CD4-positive, alpha-beta T cell treated with Interleukin-6 at 100 ng/mL for 8 hours (primary cell): ENCODE measurements at regions not wholly inside any gene's neighbourhood (a gene's known extent, or its start where the extent isn't known, plus 50 kb on each side); places are given as distances from the start of the nearest gene placed in this dataset.
"Not testable (repeated sequence)": the region's sequence is repeated elsewhere in the genome, so short reads cannot be mapped to it uniquely, and the experiment has no call there.

ENCODE experiments used
- DNase-seq: peaks from one replicate; pipeline ENCODE4 v3.0.0-alpha.2; 2020; ENCODE audit warnings: mixed read lengths, low spot score

DNA sequence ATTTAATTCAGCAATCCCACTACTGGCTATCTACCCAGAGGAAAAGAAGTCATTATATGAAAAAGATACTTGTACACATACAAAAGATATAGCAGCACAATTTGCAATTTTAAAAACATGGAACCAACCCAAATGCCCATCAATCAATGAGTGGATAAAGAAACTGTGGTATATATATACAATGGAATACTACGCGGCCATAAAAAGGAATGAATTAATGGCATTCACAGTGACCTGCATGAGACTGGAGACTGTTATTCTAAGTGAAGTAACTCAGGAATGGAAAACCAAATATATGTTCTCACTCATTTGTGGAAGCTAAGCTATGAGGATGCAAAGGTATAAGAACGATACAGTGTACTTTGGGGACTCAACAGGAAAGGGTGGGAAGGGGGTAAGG lies 102.8 kb upstream of the KCNMA1 start:
- not testable (repeated sequence) for DNase-seq

DNA sequence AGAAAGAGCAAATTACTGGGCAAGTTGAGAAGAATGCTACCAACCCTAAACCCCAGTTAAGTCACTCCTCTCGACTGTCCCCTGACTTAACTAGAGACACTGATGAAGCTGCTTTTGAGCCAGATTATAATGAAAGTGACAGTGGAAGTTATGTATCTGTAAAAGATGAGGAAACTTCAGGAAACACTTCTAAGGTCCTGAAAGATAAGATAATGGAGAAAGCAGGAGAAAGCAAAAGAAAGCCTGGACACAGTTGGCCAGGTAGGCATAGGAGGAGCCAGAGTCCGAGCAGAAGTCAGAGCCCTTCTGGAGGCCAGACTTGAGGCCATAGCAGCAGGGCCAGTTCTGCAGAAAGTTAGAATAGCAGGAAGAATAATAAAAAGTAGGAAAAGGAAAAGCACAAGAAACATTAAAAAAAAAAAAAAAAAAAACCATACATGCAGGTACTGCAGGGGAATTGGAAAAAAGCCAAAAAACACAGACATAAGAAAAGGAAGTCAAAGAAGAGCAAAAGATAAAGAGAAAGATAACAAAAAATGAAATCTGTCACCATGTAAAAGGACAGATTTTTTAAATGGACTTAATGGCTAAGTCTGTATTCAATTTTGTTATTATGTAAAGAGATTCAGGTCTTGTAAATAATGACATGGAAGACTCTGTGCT lies 101.0 kb upstream of the KCNMA1 start:
- no peak for DNase-seq

GRCh38 chr10:77737608-77738007 lies 100.0 kb upstream of the KCNMA1 start:
- no peak for DNase-seq

- not testable (repeated sequence) for DNase-seq
Measured at GRCh38 chr10:77735136-77735535, 97.5 kb upstream of the KCNMA1 start.

DNA sequence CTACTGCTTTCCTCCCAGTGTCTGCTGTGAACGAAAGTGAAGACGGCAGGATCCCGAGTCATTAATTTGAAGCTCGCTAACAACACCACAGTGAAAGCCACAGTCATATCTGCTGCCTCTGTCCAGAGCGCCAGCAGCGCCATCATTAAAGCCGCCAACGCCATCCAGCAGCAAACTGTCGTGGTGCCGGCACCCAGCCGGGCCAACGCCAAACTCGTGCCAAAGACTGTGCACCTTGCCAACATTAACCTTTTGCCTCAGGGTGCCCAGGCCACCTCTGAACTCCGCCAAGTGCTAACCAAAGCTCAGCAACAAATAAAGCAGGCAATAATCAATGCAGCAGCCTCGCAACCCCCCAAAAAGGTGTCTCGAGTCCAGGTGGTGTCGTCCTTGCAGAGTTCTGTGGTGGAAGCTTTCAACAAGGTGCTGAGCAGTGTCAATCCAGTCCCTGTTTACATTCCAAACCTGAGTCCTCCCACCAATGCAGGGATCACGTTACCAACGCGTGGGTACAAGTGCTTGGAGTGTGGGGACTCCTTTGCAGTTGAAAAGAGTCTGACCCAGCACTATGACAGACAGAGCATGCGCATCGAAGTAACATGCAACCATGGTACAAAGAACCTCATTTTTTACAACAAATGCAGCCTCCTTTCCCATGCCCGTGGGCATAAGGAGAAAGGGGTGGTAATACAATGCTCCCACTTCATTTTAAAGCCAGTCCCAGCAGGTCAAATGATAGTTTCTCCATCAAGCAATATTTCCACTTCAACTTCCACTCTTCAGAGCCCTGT lies 94.8 kb upstream of the KCNMA1 start:
- DNase-seq: no peak

DNA sequence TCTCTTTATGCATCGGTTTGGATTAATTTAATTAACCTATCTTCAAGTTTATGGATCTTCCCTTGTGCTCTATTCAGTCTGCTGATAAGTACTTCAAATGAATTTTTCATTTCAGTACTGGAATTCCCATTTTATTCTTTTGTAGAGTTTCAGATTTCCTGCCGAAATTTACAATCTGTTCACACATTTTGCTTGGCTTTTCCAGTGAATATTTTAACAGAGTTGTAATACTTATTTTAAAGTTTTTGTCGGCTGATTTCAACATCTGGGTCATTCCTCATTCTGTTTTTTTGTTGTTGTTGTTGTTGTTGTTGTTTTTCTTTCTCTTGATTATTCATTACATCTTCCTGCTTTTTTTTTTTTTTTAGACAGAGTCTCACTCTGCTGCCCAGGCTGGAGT lies 89.9 kb upstream of the KCNMA1 start:
- DNase-seq: no peak

- DNase-seq: no peak
Measured at GRCh38 chr10:77726732-77727131, 89.1 kb upstream of the KCNMA1 start.

DNA sequence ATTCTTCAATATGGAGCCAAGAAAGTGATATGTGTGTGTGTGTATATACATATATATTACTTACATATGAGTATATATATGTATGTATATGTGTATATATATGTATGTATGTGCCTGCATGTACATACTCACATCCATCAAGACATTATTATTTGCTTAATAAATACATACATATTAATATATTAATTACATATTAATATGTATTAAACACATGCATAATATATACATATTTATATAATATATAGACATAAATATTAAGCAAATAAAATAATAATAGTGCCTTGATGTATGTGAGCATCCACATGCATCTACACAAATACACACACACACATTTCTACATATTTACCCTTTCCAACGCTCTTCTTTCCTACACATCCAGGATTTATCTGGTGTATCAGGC lies 88.7 kb upstream of the KCNMA1 start:
- DNase-seq: no peak

GRCh38 chr10:77724820-77725219 lies 87.2 kb upstream of the KCNMA1 start:
- DNase-seq: no peak

DNA sequence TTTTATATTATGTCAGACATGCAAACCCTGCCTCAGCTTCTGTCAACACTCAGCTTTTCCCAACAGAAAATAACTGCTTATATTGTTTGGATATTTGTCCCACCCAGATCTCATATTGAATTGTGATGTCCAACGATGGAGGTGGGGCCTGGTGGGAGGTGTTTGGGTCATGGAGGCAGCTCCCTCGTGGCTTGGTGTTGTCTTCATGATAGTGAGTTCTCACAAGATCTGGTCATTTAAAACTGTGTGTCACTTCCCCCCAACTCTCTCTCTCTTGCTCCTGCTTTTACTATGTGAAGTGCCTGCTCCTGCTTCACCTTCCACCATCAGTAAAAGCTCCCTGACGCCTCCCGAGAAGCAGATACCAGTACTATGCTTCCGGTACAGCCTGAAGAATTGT lies 85.8 kb upstream of the KCNMA1 start:
- DNase-seq: no peak

DNA sequence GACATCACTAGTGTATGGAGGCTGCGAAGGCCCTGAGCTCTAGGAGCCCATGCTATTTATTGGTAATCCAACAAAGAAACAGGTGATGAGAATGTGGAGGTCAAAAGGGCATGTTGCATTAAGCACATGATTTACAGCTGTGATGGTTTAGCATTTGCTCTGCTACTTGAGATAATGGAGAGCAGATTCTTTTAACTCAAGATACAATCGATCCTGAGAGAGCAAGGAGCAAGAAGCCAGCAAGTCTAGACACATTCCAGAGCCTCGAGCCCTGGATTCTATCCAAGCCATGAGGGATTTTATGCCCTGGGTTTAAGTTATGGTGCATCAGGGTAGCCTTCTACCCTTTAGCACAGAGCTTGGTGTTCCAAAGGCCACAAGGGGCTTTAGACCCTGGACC lies 85.3 kb upstream of the KCNMA1 start:
- DNase-seq: not testable (repeated sequence)

DNA sequence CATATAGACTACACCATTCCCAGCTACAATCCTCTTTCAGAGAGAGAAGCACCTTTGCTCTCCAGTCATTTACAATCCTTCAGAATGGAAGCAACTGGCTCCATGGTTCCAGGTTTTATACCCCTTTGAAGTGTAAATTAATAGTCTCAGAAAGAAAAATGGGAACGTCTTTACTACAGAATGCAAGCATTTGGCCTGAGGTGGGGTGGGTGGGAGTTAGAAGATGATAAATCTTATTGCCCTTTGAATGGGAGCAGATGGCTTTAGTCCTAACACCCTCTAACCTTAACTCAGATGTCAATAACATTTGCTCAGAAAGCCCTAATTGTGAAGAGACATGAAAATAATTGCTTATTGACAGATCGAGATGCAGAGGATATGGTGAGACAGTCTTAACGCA lies 84.2 kb upstream of the KCNMA1 start:
- DNase-seq: no peak

DNA sequence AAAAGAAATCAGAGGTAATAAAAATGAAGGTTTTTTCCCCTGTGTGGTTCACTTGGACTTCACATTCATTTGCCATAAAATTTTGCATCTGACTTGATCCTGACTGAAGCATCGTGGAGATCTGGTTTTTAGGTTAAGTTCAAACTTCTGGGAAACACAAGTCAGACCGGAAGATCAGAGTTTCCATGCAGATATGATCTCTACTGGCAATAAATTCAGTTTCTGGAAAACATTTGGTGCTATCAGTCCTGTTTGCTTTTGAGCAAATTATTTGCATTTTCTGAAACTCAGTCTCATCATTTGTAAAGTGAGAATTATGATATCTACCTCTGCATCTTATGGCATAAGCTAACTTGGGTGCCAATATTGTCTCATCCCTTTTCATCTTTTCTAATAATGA lies 81.3 kb upstream of the KCNMA1 start:
- no peak for DNase-seq

DNA sequence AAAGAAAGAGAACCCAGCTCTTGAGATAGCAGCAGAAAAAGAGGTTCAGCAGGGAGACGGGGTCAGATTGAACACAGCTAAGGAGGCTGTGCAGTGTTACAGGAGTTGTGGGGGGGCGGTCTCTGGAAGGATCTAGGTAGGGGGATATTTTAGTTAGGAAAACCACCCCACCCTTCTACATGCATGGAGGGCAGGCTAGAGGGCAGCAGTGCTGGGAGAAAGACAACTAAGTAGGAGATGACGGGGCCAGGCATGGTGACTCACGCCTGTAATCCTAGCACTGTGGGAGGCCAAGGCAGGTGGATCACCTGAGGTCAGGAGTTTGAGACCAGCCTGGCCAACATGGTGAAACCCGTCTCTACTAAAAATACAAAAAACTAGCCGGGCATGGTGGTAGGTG lies 80.7 kb upstream of the KCNMA1 start:
- not testable (repeated sequence) for DNase-seq

- DNase-seq: no peak
Measured at GRCh38 chr10:77717336-77717735, 79.7 kb upstream of the KCNMA1 start.

- DNase-seq: no peak
Measured at GRCh38 chr10:77716458-77717317, 79.1 kb upstream of the KCNMA1 start.

- DNase-seq: no peak
Measured at GRCh38 chr10:77715536-77715935, 77.9 kb upstream of the KCNMA1 start.

DNA sequence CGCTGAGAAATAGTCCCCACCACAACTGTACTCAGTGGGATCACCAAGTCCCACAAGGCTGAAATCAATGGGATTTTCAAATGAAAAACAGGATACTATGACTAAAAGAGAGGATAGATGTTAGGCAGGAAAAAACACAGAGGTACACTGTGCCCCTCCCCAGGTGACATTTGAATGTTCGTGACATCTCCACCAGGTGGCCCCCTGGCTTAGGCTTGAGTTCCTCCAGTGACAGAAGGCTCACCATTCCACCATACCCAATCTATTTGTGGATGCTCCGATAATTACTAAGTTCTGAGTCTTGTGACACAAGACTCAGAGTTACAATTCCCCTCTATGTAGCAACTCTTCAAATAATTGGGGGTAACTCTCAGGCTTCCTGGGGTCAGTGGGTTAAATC lies 77.5 kb upstream of the KCNMA1 start:
- DNase-seq: no peak

DNA sequence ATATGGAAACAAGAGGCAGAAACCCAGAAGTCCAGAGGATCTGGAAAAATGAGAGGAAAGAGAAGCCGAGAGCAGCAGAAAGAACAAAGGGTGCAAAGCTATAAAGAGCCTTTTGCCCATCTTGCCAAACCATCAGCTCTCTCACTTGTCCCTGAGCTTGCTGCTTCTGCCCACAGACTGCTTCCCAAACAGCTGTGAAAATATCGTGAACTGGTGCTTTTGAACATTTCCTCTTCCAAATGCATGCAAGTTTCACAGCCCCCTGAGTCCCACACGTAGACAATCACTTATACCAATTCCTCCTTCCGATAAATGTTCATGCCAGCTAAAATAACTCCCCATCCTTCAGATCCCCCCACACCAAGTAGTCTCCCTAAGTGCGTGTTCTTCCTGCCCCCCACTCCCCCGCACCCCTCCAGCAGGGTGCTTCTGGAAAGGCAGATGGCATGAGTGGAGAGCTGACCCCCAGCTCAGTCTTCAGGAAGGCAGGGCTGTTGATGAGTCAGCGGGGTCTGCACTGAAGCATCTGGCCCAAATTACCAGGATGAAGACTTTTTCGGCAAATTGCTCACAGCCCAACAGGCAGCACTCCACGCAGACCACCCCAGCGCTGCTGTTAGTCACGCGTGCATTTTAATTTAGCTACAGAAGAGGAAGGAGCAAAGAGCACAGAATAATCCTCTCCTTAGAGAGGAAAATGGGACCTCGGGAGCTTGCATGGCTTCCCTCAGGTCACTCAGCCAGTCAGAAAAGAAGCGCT lies 76.1 kb upstream of the KCNMA1 start:
- DNase-seq: no peak

GRCh38 chr10:77712207-77712606 lies 74.6 kb upstream of the KCNMA1 start:
- no peak for DNase-seq

DNA sequence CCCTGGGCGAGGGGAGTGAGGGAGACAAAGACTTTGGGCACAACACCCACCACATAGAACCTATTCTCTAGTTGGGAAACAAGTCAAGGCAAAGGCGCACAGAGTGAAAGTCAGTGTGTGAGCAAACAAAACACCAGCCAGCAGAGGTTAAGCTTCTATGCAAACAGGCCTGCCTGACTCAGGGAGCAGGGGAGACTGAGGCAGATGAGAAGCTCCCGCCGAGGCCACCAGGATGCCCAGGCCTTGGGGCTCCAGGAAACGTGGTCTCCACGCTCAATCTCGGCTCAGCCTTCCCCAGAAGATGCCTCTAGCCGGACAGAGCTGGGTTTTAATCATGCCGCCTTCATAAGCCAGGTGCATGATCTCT lies 74.1 kb upstream of the KCNMA1 start:
- no peak for DNase-seq
